Loucy (cell line): ENCODE measurements at regions not wholly inside any gene's neighbourhood (a gene's known extent, or its start where the extent isn't known, plus 50 kb on each side); places are given as distances from the start of the nearest gene placed in this dataset.

Experiments
- H2AFZ ChIP-seq: fragments of 200-600 bp; sonication (generic); 2 replicates; pipeline ENCODE4 v1.6.0; 2016; ENCODE audit warnings: antibody characterized with exemption, mild to moderate bottlenecking, low read length, moderate library complexity
- H3F3A ChIP-seq: fragments of 200-600 bp; 2 replicates; pipeline ENCODE4 v1.6.0; 2016; ENCODE audit warnings: antibody characterized with exemption, low read depth, mild to moderate bottlenecking
- H3K27me3 ChIP-seq: fragments of 200-600 bp; sonication (generic); 2 replicates; pipeline ENCODE4 v1.6.1; 2014; ENCODE audit warnings: low read length, mild to moderate bottlenecking; ENCODE audit not compliant: insufficient read depth, poor library complexity, severe bottlenecking
- H3K36me3 ChIP-seq: fragments of 200-600 bp; sonication (generic); 2 replicates; pipeline ENCODE4 v1.6.1; 2016; ENCODE audit warnings: low read length; ENCODE audit not compliant: insufficient read depth
- H3K4me1 ChIP-seq: fragments of 200-600 bp; sonication (generic); 2 replicates; pipeline ENCODE4 v1.5.1; 2014; ENCODE audit warnings: low read length, mild to moderate bottlenecking; ENCODE audit not compliant: insufficient read depth, poor library complexity, severe bottlenecking
- H3K4me2 ChIP-seq: fragments of 200-600 bp; sonication (generic); 2 replicates; pipeline ENCODE4 v1.6.0; 2014; ENCODE audit warnings: antibody characterized with exemption, low read length, low read depth, mild to moderate bottlenecking; ENCODE audit not compliant: poor library complexity, severe bottlenecking
- H3K4me3 ChIP-seq: fragments of 200-600 bp; sonication (generic); 2 replicates; pipeline ENCODE4 v1.5.1; 2014; ENCODE audit warnings: low read length, mild to moderate bottlenecking, mixed read lengths; ENCODE audit not compliant: poor library complexity, severe bottlenecking
- H3K79me2 ChIP-seq: fragments of 200-600 bp; sonication (generic); 2 replicates; pipeline ENCODE4 v1.6.1; 2014; ENCODE audit warnings: low read length; ENCODE audit not compliant: insufficient read depth
- H3K9ac ChIP-seq: fragments of 200-600 bp; sonication (generic); 2 replicates; pipeline ENCODE4 v1.6.0; 2014; ENCODE audit warnings: mild to moderate bottlenecking, low read depth, low read length, moderate library complexity; ENCODE audit not compliant: poor library complexity, severe bottlenecking
- H3K9me2 ChIP-seq: fragments of 200-600 bp; sonication (generic); replicated peaks from 2 replicates; pipeline ENCODE4 v1.6.1; 2016; ENCODE audit warnings: low read depth, low read length, mixed read lengths
- H3K9me3 ChIP-seq: fragments of 200-600 bp; sonication (generic); 2 replicates; pipeline ENCODE4 v1.6.1; 2014; ENCODE audit warnings: mild to moderate bottlenecking, antibody characterized with exemption, low read length, low read depth; ENCODE audit not compliant: insufficient read depth
- H4K20me1 ChIP-seq: fragments of 200-600 bp; sonication (generic); 2 replicates; pipeline ENCODE4 v1.6.0; 2014; ENCODE audit warnings: antibody characterized with exemption, low read length, mild to moderate bottlenecking; ENCODE audit not compliant: insufficient read depth, poor library complexity, severe bottlenecking
- CTCF ChIP-seq: fragments of 200-600 bp; sonication (generic); conservative IDR thresholded peaks from 2 replicates; pipeline ENCODE4 v1.5.1; 2014; ENCODE audit warnings: mild to moderate bottlenecking, antibody characterized with exemption, low read length
- EZH2phosphoT487 ChIP-seq: fragments of 200-600 bp; IDR thresholded peaks from 2 replicates; pipeline ENCODE4 v1.6.1; 2018; ENCODE audit warnings: antibody characterized with exemption, mild to moderate bottlenecking, moderate library complexity, borderline replicate concordance

- Histone ChIP-seq H3K4me2 (no peak overlapping the region), H2AFZ (no peak overlapping the region), H3K9me2 (no peaks in the 10 kb centered on the region)
Measured at GRCh38 chr4:82231806-82232205, 142.0 kb downstream of the HNRNPD start.

GRCh38 chr4:82230306-82230705, 143.5 kb downstream of the HNRNPD start:
- H3K4me2 ChIP-seq = no peak overlapping the region
- no peaks in the 10 kb centered on the region for H3K27me3 ChIP-seq
- no peaks in the 10 kb centered on the region for H3K9me3 ChIP-seq
- no peak overlapping the region for H2AFZ ChIP-seq
- H3K4me1 ChIP-seq = no peaks in the 10 kb centered on the region
- no peaks in the 10 kb centered on the region for H3K79me2 ChIP-seq
- H4K20me1 ChIP-seq = no peaks in the 10 kb centered on the region
- no peaks in the 10 kb centered on the region for H3K9me2 ChIP-seq
- H3K9ac ChIP-seq = no peak overlapping the region
- H3F3A ChIP-seq = no peaks in the 10 kb centered on the region
- no peaks in the 10 kb centered on the region for H3K36me3 ChIP-seq
- H3K4me3 ChIP-seq = no peak overlapping the region
- TF ChIP-seq EZH2phosphoT487 (no peak), CTCF (no peak)

More at GRCh38 chr4:82231806-82232205, 142.0 kb downstream of the HNRNPD start:
- no peak overlapping the region for H3K4me3 ChIP-seq
- H4K20me1 ChIP-seq = no peaks in the 10 kb centered on the region
- TF ChIP-seq EZH2phosphoT487 = no peak
- TF ChIP-seq CTCF = no peak
- no peaks in the 10 kb centered on the region for H3K36me3 ChIP-seq
- H3K9ac ChIP-seq = no peak overlapping the region
- H3K4me1 ChIP-seq = no peaks in the 10 kb centered on the region
- no peaks in the 10 kb centered on the region for H3K9me3 ChIP-seq
- H3K79me2 ChIP-seq = no peaks in the 10 kb centered on the region
- no peaks in the 10 kb centered on the region for H3K27me3 ChIP-seq
- H3F3A ChIP-seq = no peaks in the 10 kb centered on the region

- H3K4me1 ChIP-seq = peaks cover 9% of the 10 kb centered on the region
- H3K36me3 ChIP-seq = no peaks in the 10 kb centered on the region
- H3K4me3 ChIP-seq = no peak overlapping the region
- no peaks in the 10 kb centered on the region for H3K79me2 ChIP-seq
- no peak for TF ChIP-seq EZH2phosphoT487
- TF ChIP-seq CTCF = no peak
- H3F3A ChIP-seq = no peaks in the 10 kb centered on the region
- H3K9me2 ChIP-seq = no peaks in the 10 kb centered on the region
- no peaks in the 10 kb centered on the region for H4K20me1 ChIP-seq
- no peak overlapping the region for H3K9ac ChIP-seq
- no peak overlapping the region for H3K4me2 ChIP-seq
- H3K27me3 ChIP-seq = no peaks in the 10 kb centered on the region
- H3K9me3 ChIP-seq = no peaks in the 10 kb centered on the region
- no peak overlapping the region for H2AFZ ChIP-seq
Measured at GRCh38 chr4:82225030-82225429, 148.8 kb downstream of the HNRNPD start.
